IMR-90 (cell line): ENCODE measurements at regions not wholly inside any gene's neighbourhood (a gene's known extent, or its start where the extent isn't known, plus 50 kb on each side); places are given as distances from the start of the nearest gene placed in this dataset.

ENCODE experiments used
- ATAC-seq: fragments of 200-7000 bp; cut with Tn5 transposase; 2 replicates; pipeline ENCODE4 v1.9.1; 2020; ENCODE audit warnings: low read depth, mild to moderate bottlenecking, moderate library complexity
- BruUV-seq: library from RNA; stranded (reverse); fragments of 400-500 nt; replicated peaks from 2 replicates; lab custom pipeline; 2021; lab: Mats Ljungman, UMichigan
- CTCF ChIA-PET: fragments of 300-600 bp; formaldehyde crosslinking; extraction: SDS; loops from one replicate; lab custom pipeline; 2021; ENCODE audit warnings: antibody characterized with exemption; lab: Yijun Ruan, JAX
- POLR2A ChIA-PET: fragments of 300-600 bp; sonication (Branson Sonifier 250); formaldehyde crosslinking; loops from one replicate; lab custom pipeline; 2022; ENCODE audit warnings: antibody characterized with exemption; ENCODE audit not compliant: unreplicated experiment; lab: Charles Lee
- DNase-seq: peaks from one replicate; pipeline ENCODE4 v3.0.0; 2013
- H2AFZ ChIP-seq: replicated peaks from 2 replicates; pipeline ENCODE3; 2013; ENCODE audit warnings: low read length, mild to moderate bottlenecking; ENCODE audit not compliant: poor library complexity
- H2AK5ac ChIP-seq: 2 replicates; pipeline ENCODE4 v1.6.1; 2013; ENCODE audit warnings: low read depth, low read length, inconsistent platforms
- H2AK9ac ChIP-seq: replicated peaks from 2 replicates; pipeline ENCODE3; 2013; ENCODE audit warnings: mild to moderate bottlenecking, low read depth, low read length, moderate library complexity; ENCODE audit not compliant: poor library complexity
- H2BK120ac ChIP-seq: 2 replicates; pipeline ENCODE4 v1.6.1; 2013; ENCODE audit warnings: low read depth, low read length, inconsistent platforms
- H2BK15ac ChIP-seq: 3 replicates; pipeline ENCODE4 v1.6.1; 2013; ENCODE audit warnings: low read depth, low read length, inconsistent platforms
- H2BK20ac ChIP-seq: 2 replicates; pipeline ENCODE4 v1.6.1; 2013; ENCODE audit warnings: low read depth, mild to moderate bottlenecking, inconsistent platforms, low read length, moderate library complexity
- H2BK5ac ChIP-seq: 2 replicates; pipeline ENCODE4 v1.6.1; 2013; ENCODE audit warnings: mild to moderate bottlenecking, low read depth, low read length, inconsistent platforms; ENCODE audit not compliant: poor library complexity, severe bottlenecking
- H3K14ac ChIP-seq: replicated peaks from 2 replicates; pipeline ENCODE4 v1.6.1; 2013; ENCODE audit warnings: low read depth, low read length, inconsistent platforms
- H3K18ac ChIP-seq: 2 replicates; pipeline ENCODE4 v1.6.1; 2013; ENCODE audit warnings: low read depth, low read length, control low read depth
- H3K23ac ChIP-seq: 2 replicates; pipeline ENCODE4 v1.6.1; 2013; ENCODE audit warnings: low read depth, low read length, inconsistent platforms
- H3K27ac ChIP-seq: 2 replicates; pipeline ENCODE4 v1.5.1; 2013; ENCODE audit warnings: mild to moderate bottlenecking, control low read depth, low read length; ENCODE audit not compliant: insufficient read depth
- H3K27me3 ChIP-seq: 2 replicates; pipeline ENCODE4 v1.6.1; 2013; ENCODE audit warnings: low read length; ENCODE audit not compliant: control insufficient read depth, insufficient read depth
- H3K36me3 ChIP-seq: 2 replicates; pipeline ENCODE4 v1.6.1; 2013; ENCODE audit warnings: low read length, mixed read lengths; ENCODE audit not compliant: control insufficient read depth, insufficient read depth
- H3K4ac ChIP-seq: 2 replicates; pipeline ENCODE4 v1.6.1; 2013; ENCODE audit warnings: low read depth, low read length, inconsistent platforms
- H3K4me1 ChIP-seq: 2 replicates; pipeline ENCODE4 v1.6.1; 2013; ENCODE audit warnings: low read length, mixed read lengths; ENCODE audit not compliant: control insufficient read depth, insufficient read depth
- H3K4me2 ChIP-seq: 2 replicates; pipeline ENCODE4 v1.6.1; 2013; ENCODE audit warnings: low read depth, mild to moderate bottlenecking, control low read depth, low read length, moderate library complexity
- H3K4me3 ChIP-seq: 2 replicates; pipeline ENCODE4 v1.5.1; 2013; ENCODE audit warnings: low read depth, mild to moderate bottlenecking, control low read depth, low read length, moderate library complexity; ENCODE audit not compliant: insufficient read depth
- H3K56ac ChIP-seq: 2 replicates; pipeline ENCODE4 v1.6.1; 2013; ENCODE audit warnings: low read length, inconsistent platforms; ENCODE audit not compliant: insufficient read depth; ENCODE audit errors: extremely low read depth
- H3K79me1 ChIP-seq, 2 experiments: 2 replicates each; pipeline ENCODE4 v1.6.1; 2013; ENCODE audit warnings: low read length in 2 of 2, inconsistent platforms in 1 of 2, low read depth in 1 of 2
- H3K9ac ChIP-seq: 2 replicates; pipeline ENCODE4 v1.6.1; 2013; ENCODE audit warnings: low read depth, low read length, control low read depth
- H3K9me1 ChIP-seq: 2 replicates; pipeline ENCODE4 v1.6.1; 2013; ENCODE audit warnings: low read length, inconsistent platforms; ENCODE audit not compliant: insufficient read depth
- H3K9me3 ChIP-seq: 2 replicates; pipeline ENCODE4 v1.6.1; 2013; ENCODE audit warnings: low read length; ENCODE audit not compliant: control insufficient read depth, insufficient read depth
- H4K20me1 ChIP-seq: 2 replicates; pipeline ENCODE4 v1.6.1; 2013; ENCODE audit warnings: low read length, inconsistent platforms; ENCODE audit not compliant: insufficient read depth
- H4K5ac ChIP-seq: 2 replicates; pipeline ENCODE4 v1.6.1; 2013; ENCODE audit warnings: mild to moderate bottlenecking, low read depth, low read length, control low read depth
- H4K8ac ChIP-seq, 2 experiments: 2 replicates each; pipeline ENCODE4 v1.6.1; 2013; ENCODE audit warnings: low read depth in 2 of 2, low read length in 2 of 2, control low read depth in 1 of 2, inconsistent platforms in 1 of 2
- H4K91ac ChIP-seq: 2 replicates; pipeline ENCODE4 v1.6.1; 2013; ENCODE audit warnings: low read depth, low read length, inconsistent platforms; ENCODE audit not compliant: insufficient read depth
- BHLHE40 ChIP-seq: fragments of 150-350 bp; IDR thresholded peaks from 2 replicates; pipeline ENCODE4 v1.6.1; 2016; ENCODE audit warnings: mild to moderate bottlenecking, low read depth, low read length
- MXI1 ChIP-seq: IDR thresholded peaks from 2 replicates; pipeline ENCODE4 v1.6.1; 2012; ENCODE audit warnings: low read depth, mild to moderate bottlenecking, low read length, moderate library complexity, borderline replicate concordance
- NFE2L2 ChIP-seq: fragments of 150-350 bp; IDR thresholded peaks from 2 replicates; pipeline ENCODE4 v1.6.1; 2016; ENCODE audit warnings: low read depth, mild to moderate bottlenecking, low read length
- RAD21 ChIP-seq: IDR thresholded peaks from 2 replicates; pipeline ENCODE4 v1.6.1; 2012; ENCODE audit warnings: low read length, improper control_type of control experiment
- USF2 ChIP-seq: fragments of 150-350 bp; IDR thresholded peaks from 2 replicates; pipeline ENCODE4 v1.6.1; 2017; ENCODE audit warnings: mild to moderate bottlenecking, antibody characterized with exemption, low read length, low read depth
- WGBS, 2 experiments: methylation state at CpG; one replicate each; pipeline versions ENCODE4 v1.1.5 to v1.1.7; 2013; ENCODE audit warnings: missing lambda C conversion rate in 2 of 2; ENCODE audit not compliant: insufficient read length in 1 of 2; ENCODE audit errors: extremely low coverage in 2 of 2; 5-methylcytosine and 5-hydroxymethylcytosine counted together
- dilution Hi-C: fragments of 300-500 bp; cut with HindIII; formaldehyde crosslinking; loops from one replicate; pipeline ENCODE4 v1.14.3; 2018; ENCODE audit warnings: low sequenced_read_pairs; ENCODE audit not compliant: unreplicated experiment
- in situ Hi-C: fragments of 300-500 bp; cut with MboI; formaldehyde crosslinking; loops from 3 replicates; pipeline ENCODE4 v1.14.3; 2019; ENCODE audit warnings: low sequenced_read_pairs, inconsistent platforms, mixed read lengths
- intact Hi-C: fragments of 100-400 bp; cut with micrococcal nuclease; formaldehyde crosslinking; loops from 2 replicates; pipeline ENCODE4 v1.10.0; 2022

GRCh38 chr5:2281446-2281845, 398.7 kb upstream of the IRX4 start:
- DNase-seq = no peak
- Histone ChIP-seq H3K9me1 (no peaks in the 10 kb centered on the region), H3K9ac (no peak overlapping the region), H3K4ac (no peak overlapping the region), H2BK20ac (no peak overlapping the region), H2AFZ (no peak overlapping the region), H2BK120ac (no peak overlapping the region), H4K20me1 (no peaks in the 10 kb centered on the region), H3K56ac (no peak overlapping the region), H3K27ac (no peak overlapping the region), H3K36me3 (no peaks in the 10 kb centered on the region), H3K27me3 (no peaks in the 10 kb centered on the region), H3K18ac (no peak overlapping the region), H4K91ac (no peak overlapping the region), H2BK5ac (no peak overlapping the region), H2AK9ac (no peak overlapping the region), H3K4me3 (no peak overlapping the region), H3K23ac (no peak overlapping the region), H3K79me1 (no peaks in the 10 kb centered on the region), H3K4me2 (no peak overlapping the region), H3K9me3 (peaks cover 36% of the 10 kb centered on the region), H2AK5ac (no peak overlapping the region), H2BK15ac (no peak overlapping the region), H3K4me1 (no peaks in the 10 kb centered on the region), H4K8ac (no peak overlapping the region), H3K14ac (no peak overlapping the region), H4K5ac (no peak overlapping the region)
- dilution Hi-C loops = no loop called here
- no CpG with 5 or more reads among the region's 3 CpGs for WGBS, 2 experiments
- POLR2A ChIA-PET = no interaction called here
- intact Hi-C loops = no loop called here
- TF ChIP-seq USF2 = no peak
- no peak for TF ChIP-seq MXI1
- no peak for TF ChIP-seq NFE2L2
- TF ChIP-seq RAD21 = no peak
- no peak for TF ChIP-seq BHLHE40
- BruUV-seq = no TSS peak
- in situ Hi-C loops = no loop called here
- no peak for ATAC-seq
- CTCF ChIA-PET = no interaction called here
